GM12874 (cell line): ENCODE measurements at regions not wholly inside any gene's neighbourhood (a gene's known extent, or its start where the extent isn't known, plus 50 kb on each side); places are given as distances from the start of the nearest gene placed in this dataset.

Experiments
- TF ChIP-seq, protein P1 (sequence below): IDR thresholded peaks from 2 replicates; pipeline ENCODE4 v1.5.1; 2011; ENCODE audit warnings: low read depth, mild to moderate bottlenecking, control low read depth, low read length, moderate library complexity; ENCODE audit not compliant: insufficient read depth

DNA sequence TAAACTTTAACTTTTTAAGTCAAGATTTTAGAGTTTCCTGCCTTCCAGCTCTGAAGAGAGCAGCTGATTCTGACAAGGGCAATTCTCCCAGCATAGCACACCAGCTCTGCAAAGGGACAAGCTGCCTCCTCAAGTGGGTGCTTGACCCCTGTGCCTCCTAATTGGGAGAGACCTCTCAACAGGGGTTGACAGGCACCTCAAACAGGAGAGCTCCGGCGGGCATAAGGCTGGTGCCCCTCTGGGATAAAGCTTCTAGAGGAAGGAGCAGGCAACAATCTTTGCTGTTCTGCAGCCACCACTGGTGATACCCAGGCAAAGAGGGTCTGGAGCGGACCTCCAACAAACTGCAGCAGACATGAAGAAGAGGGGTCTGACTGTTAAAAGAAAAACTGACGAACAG is 872.9 kb upstream of the PCDH10 start:
- TF ChIP-seq, protein P1, sequence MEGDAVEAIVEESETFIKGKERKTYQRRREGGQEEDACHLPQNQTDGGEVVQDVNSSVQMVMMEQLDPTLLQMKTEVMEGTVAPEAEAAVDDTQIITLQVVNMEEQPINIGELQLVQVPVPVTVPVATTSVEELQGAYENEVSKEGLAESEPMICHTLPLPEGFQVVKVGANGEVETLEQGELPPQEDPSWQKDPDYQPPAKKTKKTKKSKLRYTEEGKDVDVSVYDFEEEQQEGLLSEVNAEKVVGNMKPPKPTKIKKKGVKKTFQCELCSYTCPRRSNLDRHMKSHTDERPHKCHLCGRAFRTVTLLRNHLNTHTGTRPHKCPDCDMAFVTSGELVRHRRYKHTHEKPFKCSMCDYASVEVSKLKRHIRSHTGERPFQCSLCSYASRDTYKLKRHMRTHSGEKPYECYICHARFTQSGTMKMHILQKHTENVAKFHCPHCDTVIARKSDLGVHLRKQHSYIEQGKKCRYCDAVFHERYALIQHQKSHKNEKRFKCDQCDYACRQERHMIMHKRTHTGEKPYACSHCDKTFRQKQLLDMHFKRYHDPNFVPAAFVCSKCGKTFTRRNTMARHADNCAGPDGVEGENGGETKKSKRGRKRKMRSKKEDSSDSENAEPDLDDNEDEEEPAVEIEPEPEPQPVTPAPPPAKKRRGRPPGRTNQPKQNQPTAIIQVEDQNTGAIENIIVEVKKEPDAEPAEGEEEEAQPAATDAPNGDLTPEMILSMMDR: no peak

DNA sequence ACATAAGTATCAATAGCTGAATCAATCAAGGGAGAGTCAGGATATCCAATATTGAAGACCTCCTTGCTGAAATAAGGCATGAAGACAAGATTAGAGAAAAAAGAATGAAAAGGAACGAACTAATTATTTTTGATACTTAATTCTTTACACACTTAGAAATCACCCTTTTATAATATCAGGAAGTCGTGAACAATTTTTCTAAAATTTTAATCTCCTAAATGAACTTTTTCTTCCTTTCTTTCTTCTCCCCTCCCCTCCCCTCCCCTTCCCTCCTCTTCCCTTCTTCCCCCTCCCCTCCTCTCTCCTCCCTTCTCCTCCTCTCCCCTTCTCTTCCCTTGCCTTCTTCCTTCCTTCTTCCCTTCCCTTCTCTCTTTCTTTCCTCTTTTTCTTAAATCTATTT is 872.1 kb upstream of the PCDH10 start:
- TF ChIP-seq, protein P1: no peak

DNA sequence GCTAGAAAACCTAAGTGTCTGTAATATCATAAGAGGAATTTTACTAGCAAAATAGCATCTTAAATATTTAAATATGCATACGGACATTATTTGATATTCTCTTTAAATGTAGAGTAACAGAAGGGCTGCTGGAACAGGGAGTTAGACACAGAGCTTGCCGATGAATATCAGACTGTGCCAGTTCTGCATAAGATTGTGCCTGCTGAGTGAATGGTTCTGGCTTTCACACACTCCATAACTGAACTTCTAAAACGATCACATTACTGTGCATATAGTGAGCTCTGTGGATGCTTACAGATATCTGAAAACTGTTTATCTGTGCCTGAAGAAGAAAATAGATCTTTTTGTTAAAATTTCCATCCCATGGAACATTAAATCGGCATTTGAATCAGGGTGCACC is 867.4 kb upstream of the PCDH10 start:
- TF ChIP-seq, protein P1: no peak

DNA sequence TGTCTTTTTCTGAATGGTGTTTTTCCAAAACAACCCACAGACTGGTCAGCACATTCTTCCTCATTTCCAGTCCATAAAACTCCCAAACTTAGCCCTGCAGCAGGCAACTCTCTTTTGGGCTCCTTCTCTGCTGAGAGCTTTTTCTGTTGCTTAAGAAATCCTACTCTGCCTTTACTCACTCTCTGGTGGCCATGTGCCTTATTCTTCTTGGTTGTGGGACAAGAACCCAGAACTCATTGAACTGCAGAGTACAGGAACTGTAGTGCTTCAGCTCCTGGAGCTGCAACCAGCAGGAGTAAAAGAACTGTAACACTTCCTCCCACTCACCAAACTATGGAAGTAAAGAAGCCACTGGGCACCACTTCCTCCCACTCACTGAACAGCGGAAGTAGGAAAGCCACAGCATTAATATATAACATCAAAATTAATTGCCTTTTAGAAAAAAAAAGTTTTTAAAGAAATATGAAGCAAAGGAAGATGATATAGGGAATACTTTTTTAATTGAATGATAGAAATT is 864.1 kb upstream of the PCDH10 start:
- TF ChIP-seq, protein P1: no peak

DNA sequence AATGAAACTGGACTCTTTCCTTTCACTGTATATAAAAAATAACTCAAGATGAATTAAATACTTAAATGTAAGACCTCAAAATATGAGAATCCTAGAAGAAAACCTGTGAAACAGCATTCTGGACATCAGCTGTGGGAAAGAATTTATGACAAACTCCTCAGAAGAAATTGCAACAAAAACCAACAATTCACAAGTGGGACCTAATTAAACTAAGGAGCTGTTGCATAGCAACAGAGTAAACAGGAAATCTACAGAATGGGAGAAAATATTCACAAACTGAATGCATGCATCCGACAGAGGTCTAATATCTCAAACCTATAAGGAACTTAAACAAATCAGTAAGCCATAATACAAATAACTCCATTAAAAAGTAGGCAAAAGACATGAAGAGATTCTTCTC is 851.7 kb upstream of the PCDH10 start:
- TF ChIP-seq, protein P1: no peak

DNA sequence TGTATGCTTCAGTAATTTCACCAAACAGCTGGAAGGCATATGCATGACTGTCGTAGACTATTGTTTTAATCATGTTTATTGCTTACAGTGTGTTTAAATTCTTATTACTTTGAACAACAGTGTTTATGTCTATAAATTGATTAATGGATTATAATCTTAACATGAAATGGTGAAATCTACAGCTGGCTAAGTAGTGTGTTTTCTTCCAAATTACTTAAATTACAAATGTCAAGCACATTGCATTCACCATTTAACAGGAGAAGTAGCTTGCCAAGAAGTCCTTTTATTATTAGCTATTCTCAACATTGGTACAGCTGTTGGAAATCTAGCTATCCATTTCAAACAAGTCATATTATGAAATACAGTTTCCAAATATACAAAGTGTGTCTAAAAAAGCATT is 849.3 kb upstream of the PCDH10 start:
- TF ChIP-seq, protein P1: no peak

DNA sequence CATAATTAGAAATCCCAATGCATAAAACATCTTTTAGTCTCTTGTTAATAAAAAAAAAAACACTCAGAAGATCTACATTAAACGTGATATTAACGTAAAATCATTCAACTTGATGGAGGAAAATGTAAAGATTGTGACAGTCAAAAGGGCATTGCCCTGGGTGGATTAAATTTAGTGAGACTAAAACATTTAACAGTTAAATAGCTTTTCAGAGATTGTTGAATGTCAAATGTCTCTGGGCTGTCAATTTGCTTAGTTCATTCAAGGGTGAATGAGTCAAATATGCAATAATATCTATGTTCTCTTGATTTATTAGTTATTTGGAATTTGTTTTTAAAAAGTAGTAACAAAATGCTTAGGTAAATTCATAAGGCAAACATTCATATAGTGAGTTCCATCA is 836.6 kb upstream of the PCDH10 start:
- TF ChIP-seq, protein P1: no peak

DNA sequence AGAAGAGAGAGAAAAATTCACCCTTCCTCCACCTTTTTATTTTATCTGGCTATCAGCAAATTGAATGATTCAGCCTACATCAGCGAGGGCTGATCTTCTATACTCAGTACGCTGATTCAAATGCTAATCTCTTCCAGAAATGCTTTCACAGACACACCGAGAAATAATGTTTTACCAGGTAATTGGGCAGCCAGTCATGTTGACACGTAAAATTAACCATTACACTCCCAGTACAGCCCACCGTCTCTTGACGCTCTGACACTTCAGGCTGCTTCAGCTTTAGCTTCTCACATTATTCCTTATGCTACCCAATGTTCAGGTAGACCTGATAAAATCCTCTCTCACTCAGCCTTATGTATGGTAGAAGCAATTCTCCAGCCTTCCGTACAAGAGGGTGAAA is 835.2 kb upstream of the PCDH10 start:
- TF ChIP-seq, protein P1: no peak
